Neural cell (in vitro differentiated cells): ENCODE measurements at regions not wholly inside any gene's neighbourhood (a gene's known extent, or its start where the extent isn't known, plus 50 kb on each side); places are given as distances from the start of the nearest gene placed in this dataset.

Experiments
- H2AFZ ChIP-seq: fragments of 200-600, 300-800 bp; sonication (generic), shearing (Covaris generic); 2 replicates; pipeline ENCODE4 v1.6.0; 2014; ENCODE audit warnings: low read depth, mild to moderate bottlenecking, antibody characterized with exemption, low read length, moderate library complexity
- H3F3A ChIP-seq: fragments of 200-600 bp; shearing (Covaris generic); 2 replicates; pipeline ENCODE4 v1.6.1; 2016; ENCODE audit warnings: mild to moderate bottlenecking, moderate library complexity, mixed read lengths, antibody characterized with exemption, low read length; ENCODE audit not compliant: insufficient read depth, poor library complexity, severe bottlenecking
- H3K27ac ChIP-seq: fragments of 200-600, 300-800 bp; sonication (generic), shearing (Covaris generic); 2 replicates; pipeline ENCODE4 v1.5.1; 2014; ENCODE audit warnings: mild to moderate bottlenecking, low read length, moderate library complexity
- H3K27me3 ChIP-seq: fragments of 300-800, 200-600 bp; sonication (generic), shearing (Covaris generic); 2 replicates; pipeline ENCODE4 v1.6.0; 2014; ENCODE audit warnings: mild to moderate bottlenecking, low read depth, low read length, moderate library complexity; ENCODE audit not compliant: insufficient read depth
- H3K36me3 ChIP-seq: fragments of 300-800, 200-600 bp; sonication (generic), shearing (Covaris generic); 2 replicates; pipeline ENCODE4 v1.5.1; 2014; ENCODE audit warnings: mild to moderate bottlenecking, antibody characterized with exemption, low read length, moderate library complexity; ENCODE audit not compliant: insufficient read depth
- H3K4me2 ChIP-seq: fragments of 300-800, 200-600 bp; sonication (generic), shearing (Covaris generic); 2 replicates; pipeline ENCODE4 v1.6.0; 2014; ENCODE audit warnings: mild to moderate bottlenecking, low read length
- H3K4me3 ChIP-seq: fragments of 300-800, 200-600 bp; sonication (generic), shearing (Covaris generic); 2 replicates; pipeline ENCODE4 v1.5.1; 2014; ENCODE audit warnings: mild to moderate bottlenecking, low read length, moderate library complexity
- H3K79me2 ChIP-seq: fragments of 200-600 bp; shearing (Covaris generic); replicated peaks from 2 replicates; pipeline ENCODE4 v1.6.0; 2014; ENCODE audit warnings: mild to moderate bottlenecking, low read length, moderate library complexity; ENCODE audit not compliant: insufficient read depth
- H3K9ac ChIP-seq: fragments of 300-800, 200-600 bp; sonication (generic), shearing (Covaris generic); 2 replicates; pipeline ENCODE4 v1.6.1; 2016; ENCODE audit warnings: mild to moderate bottlenecking, low read length, mixed read lengths
- H3K9me2 ChIP-seq: fragments of 200-600 bp; shearing (Covaris generic); 2 replicates; pipeline ENCODE4 v1.6.1; 2016; ENCODE audit warnings: mild to moderate bottlenecking, low read length, mixed read lengths; ENCODE audit not compliant: insufficient read depth
- H3K9me3 ChIP-seq: fragments of 200-600, 300-800 bp; sonication (generic), shearing (Covaris generic); 2 replicates; pipeline ENCODE4 v1.6.1; 2016; ENCODE audit warnings: mild to moderate bottlenecking, mixed run types, low read length, moderate library complexity, mixed read lengths
- H4K20me1 ChIP-seq: fragments of 200-600 bp; shearing (Covaris generic); 2 replicates; pipeline ENCODE4 v1.6.1; 2016; ENCODE audit warnings: mild to moderate bottlenecking, mixed run types; ENCODE audit not compliant: insufficient read depth
- CTCF ChIP-seq: fragments of 450-650 bp; IDR thresholded peaks from 2 replicates; pipeline ENCODE4 v1.5.1; 2014; ENCODE audit warnings: antibody characterized with exemption, mild to moderate bottlenecking, moderate library complexity; ENCODE audit not compliant: poor library complexity, severe bottlenecking
- EP300 ChIP-seq: fragments of 450-650 bp; conservative IDR thresholded peaks from 2 replicates; pipeline ENCODE4 v1.6.1; 2014; ENCODE audit warnings: antibody characterized with exemption, mild to moderate bottlenecking, moderate library complexity; ENCODE audit not compliant: poor library complexity, severe bottlenecking
- EZH2 ChIP-seq: fragments of 200-600, 300-800 bp; shearing (Covaris generic), sonication (generic); IDR thresholded peaks from 2 replicates; pipeline ENCODE4 v1.6.1; 2014; ENCODE audit warnings: antibody characterized with exemption, low read length, borderline replicate concordance, mild to moderate bottlenecking; ENCODE audit not compliant: insufficient read depth, poor library complexity, severe bottlenecking
- MXI1 ChIP-seq: fragments of 450-650 bp; conservative IDR thresholded peaks from 2 replicates; pipeline ENCODE4 v1.6.1; 2014; ENCODE audit warnings: antibody characterized with exemption, mild to moderate bottlenecking; ENCODE audit not compliant: poor library complexity, severe bottlenecking
- POLR2AphosphoS5 ChIP-seq: IDR thresholded peaks from 2 replicates; pipeline ENCODE4 v1.6.1; 2012
- RAD21 ChIP-seq: fragments of 450-650 bp; conservative IDR thresholded peaks from 2 replicates; pipeline ENCODE4 v1.6.1; 2014; ENCODE audit warnings: antibody characterized with exemption, mild to moderate bottlenecking, moderate library complexity
- REST ChIP-seq: IDR thresholded peaks from 2 replicates; pipeline ENCODE4 v1.6.1; 2012; ENCODE audit warnings: borderline replicate concordance
- SMC3 ChIP-seq: fragments of 450-650 bp; conservative IDR thresholded peaks from 2 replicates; pipeline ENCODE4 v1.6.1; 2014; ENCODE audit warnings: antibody characterized with exemption, mild to moderate bottlenecking, moderate library complexity; ENCODE audit not compliant: poor library complexity
- TAF1 ChIP-seq: IDR thresholded peaks from 2 replicates; pipeline ENCODE4 v1.6.1; 2012; ENCODE audit warnings: low read depth

- H3K9ac ChIP-seq: no peak overlapping the region
- H3K9me2 ChIP-seq: no peaks in the 10 kb centered on the region
- no peaks in the 10 kb centered on the region for H3K36me3 ChIP-seq
- no peaks in the 10 kb centered on the region for H3K27me3 ChIP-seq
- no peaks in the 10 kb centered on the region for H4K20me1 ChIP-seq
- H3K4me2 ChIP-seq: no peak overlapping the region
- no peak overlapping the region for H3K4me3 ChIP-seq
- no peaks in the 10 kb centered on the region for H3K9me3 ChIP-seq
- no peaks in the 10 kb centered on the region for H3F3A ChIP-seq
- no peaks in the 10 kb centered on the region for H3K79me2 ChIP-seq
- no peak for TF ChIP-seq MXI1
- no peak for TF ChIP-seq SMC3
- TF ChIP-seq REST: no peak
- TF ChIP-seq CTCF: no peak
- no peak for TF ChIP-seq EP300
- no peak for TF ChIP-seq EZH2
- no peak for TF ChIP-seq RAD21
- no peak for TF ChIP-seq POLR2AphosphoS5
- no peak for TF ChIP-seq TAF1
- no peak overlapping the region for H3K27ac ChIP-seq
- no peak overlapping the region for H2AFZ ChIP-seq
These were observed 224.3 kb upstream of the AMIGO2 start for GRCh38 chr12:47303995-47304560.

- Histone ChIP-seq H2AFZ (no peak overlapping the region), H3K4me3 (no peak overlapping the region), H3K27ac (no peak overlapping the region), H3K27me3 (no peaks in the 10 kb centered on the region), H3F3A (no peaks in the 10 kb centered on the region), H3K9ac (no peak overlapping the region), H3K36me3 (no peaks in the 10 kb centered on the region), H3K9me3 (no peaks in the 10 kb centered on the region), H3K4me2 (no peak overlapping the region), H3K9me2 (no peaks in the 10 kb centered on the region), H3K79me2 (no peaks in the 10 kb centered on the region), H4K20me1 (no peaks in the 10 kb centered on the region)
- TF ChIP-seq RAD21 (no peak), MXI1 (no peak), EP300 (no peak), TAF1 (no peak), EZH2 (no peak), SMC3 (no peak)
These were observed 223.4 kb upstream of the AMIGO2 start for GRCh38 chr12:47303207-47303606.
